Neural crest cell (in vitro differentiated cells): ENCODE measurements at regions not wholly inside any gene's neighbourhood (a gene's known extent, or its start where the extent isn't known, plus 50 kb on each side); places are given as distances from the start of the nearest gene placed in this dataset.

Source experiments
- DNase-seq: peaks from one replicate; pipeline ENCODE4 v3.0.0; 2021; ENCODE audit warnings: low read depth, mixed read lengths, low spot score
- H3K27ac Mint-ChIP-seq: one replicate; pipeline ENCODE4 v1.8.0; 2021; ENCODE audit warnings: mild to moderate bottlenecking, mixed read lengths; ENCODE audit not compliant: unreplicated experiment
- H3K27me3 Mint-ChIP-seq: 2 replicates; pipeline ENCODE4 v1.8.0; 2021; ENCODE audit warnings: low read depth, mild to moderate bottlenecking, mixed read lengths
- H3K36me3 Mint-ChIP-seq: 2 replicates; pipeline ENCODE4 v1.8.0; 2021; ENCODE audit warnings: low read depth, mild to moderate bottlenecking, mixed read lengths
- H3K4me1 Mint-ChIP-seq: 2 replicates; pipeline ENCODE4 v1.8.0; 2021; ENCODE audit warnings: mixed read lengths
- H3K4me3 Mint-ChIP-seq: one replicate; pipeline ENCODE4 v1.8.0; 2021; ENCODE audit warnings: mild to moderate bottlenecking, mixed read lengths
- H3K9me3 Mint-ChIP-seq: 2 replicates; pipeline ENCODE4 v1.8.0; 2021; ENCODE audit warnings: mixed read lengths
- TF ChIP-seq, protein P1 (sequence below): fragments of 200-600 bp; sonication (generic); conservative IDR thresholded peaks from 2 replicates; pipeline ENCODE4 v1.5.0; 2021; ENCODE audit warnings: antibody characterized with exemption, mild to moderate bottlenecking

DNA sequence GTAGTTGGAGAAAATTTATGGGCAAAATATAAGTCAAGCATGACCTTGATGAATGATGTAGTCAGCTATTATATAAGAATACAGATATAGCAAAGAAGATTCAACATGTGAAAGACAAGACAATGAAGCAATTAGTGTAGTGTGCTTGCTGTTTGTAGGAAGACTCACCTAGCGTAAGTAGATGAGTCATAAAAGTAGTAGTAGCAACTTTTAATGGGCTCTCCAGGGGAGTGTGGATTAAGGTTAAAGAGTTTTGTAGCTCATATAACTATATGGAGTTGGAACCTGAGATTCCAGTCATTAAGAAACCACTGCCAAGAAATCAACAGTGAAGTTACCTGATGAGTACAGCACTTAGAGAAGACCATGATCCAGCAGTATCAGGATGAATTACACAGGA, 444.7 kb upstream of the CNTN3 start:
- no peak overlapping the region for H3K4me3 Mint-ChIP-seq
- no peaks in the 10 kb centered on the region for H3K27me3 Mint-ChIP-seq
- H3K27ac Mint-ChIP-seq = no peak overlapping the region
- H3K4me1 Mint-ChIP-seq = no peaks in the 10 kb centered on the region
- peaks cover 9% of the 10 kb centered on the region for H3K9me3 Mint-ChIP-seq
- TF ChIP-seq, protein P1, sequence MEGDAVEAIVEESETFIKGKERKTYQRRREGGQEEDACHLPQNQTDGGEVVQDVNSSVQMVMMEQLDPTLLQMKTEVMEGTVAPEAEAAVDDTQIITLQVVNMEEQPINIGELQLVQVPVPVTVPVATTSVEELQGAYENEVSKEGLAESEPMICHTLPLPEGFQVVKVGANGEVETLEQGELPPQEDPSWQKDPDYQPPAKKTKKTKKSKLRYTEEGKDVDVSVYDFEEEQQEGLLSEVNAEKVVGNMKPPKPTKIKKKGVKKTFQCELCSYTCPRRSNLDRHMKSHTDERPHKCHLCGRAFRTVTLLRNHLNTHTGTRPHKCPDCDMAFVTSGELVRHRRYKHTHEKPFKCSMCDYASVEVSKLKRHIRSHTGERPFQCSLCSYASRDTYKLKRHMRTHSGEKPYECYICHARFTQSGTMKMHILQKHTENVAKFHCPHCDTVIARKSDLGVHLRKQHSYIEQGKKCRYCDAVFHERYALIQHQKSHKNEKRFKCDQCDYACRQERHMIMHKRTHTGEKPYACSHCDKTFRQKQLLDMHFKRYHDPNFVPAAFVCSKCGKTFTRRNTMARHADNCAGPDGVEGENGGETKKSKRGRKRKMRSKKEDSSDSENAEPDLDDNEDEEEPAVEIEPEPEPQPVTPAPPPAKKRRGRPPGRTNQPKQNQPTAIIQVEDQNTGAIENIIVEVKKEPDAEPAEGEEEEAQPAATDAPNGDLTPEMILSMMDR = no peak
- peaks cover 2% of the 10 kb centered on the region for H3K36me3 Mint-ChIP-seq
- DNase-seq = no peak

DNA sequence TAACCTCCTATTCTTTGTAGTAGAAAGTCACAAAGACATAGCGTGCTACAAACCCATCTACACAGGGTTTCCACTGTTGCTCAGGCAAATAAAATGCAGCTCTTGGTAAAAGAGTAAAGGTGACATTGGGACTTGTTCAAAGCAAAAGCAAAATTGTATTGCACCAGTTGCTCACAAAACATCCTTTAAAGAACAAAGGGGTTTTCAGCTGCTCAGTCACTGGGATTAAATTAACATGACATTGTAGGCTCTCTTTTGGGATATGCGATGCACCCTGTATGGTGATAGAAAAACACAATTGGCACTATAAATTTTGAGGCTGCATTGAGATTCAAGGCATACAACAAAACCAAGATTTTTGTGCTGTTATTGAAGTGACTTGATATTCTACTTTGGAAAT, 447.3 kb upstream of the CNTN3 start:
- DNase-seq = no peak
- Mint-ChIP-seq H3K27me3 (no peaks in the 10 kb centered on the region), H3K36me3 (peaks cover 8% of the 10 kb centered on the region), H3K27ac (no peak overlapping the region), H3K4me1 (no peaks in the 10 kb centered on the region), H3K9me3 (peaks cover 20% of the 10 kb centered on the region), H3K4me3 (no peak overlapping the region)
- TF ChIP-seq, protein P1 = no peak

DNA sequence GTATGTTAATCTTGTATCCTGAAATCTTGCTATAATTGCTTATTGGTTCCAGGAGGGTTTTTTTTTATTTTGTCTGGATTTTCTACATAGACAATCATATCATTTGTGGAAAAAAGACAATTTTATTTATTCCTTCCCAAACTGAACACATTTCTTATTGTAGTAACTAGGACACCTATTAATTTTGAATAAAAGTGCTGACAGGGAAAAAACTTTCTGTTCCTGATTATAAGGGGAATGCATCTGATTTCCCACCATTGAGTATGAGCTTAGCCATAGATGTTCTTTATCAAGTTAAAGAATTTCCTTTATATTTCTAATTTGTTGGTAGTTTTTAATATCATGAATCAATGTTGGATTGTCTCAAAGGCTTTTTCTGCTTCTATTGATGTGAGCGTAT, 460.7 kb upstream of the CNTN3 start:
- Mint-ChIP-seq H3K4me3 (no peak overlapping the region), H3K4me1 (no peaks in the 10 kb centered on the region), H3K27me3 (no peaks in the 10 kb centered on the region), H3K27ac (no peak overlapping the region), H3K36me3 (no peaks in the 10 kb centered on the region), H3K9me3 (no peaks in the 10 kb centered on the region)
- TF ChIP-seq, protein P1 = no peak
- no peak for DNase-seq

DNA sequence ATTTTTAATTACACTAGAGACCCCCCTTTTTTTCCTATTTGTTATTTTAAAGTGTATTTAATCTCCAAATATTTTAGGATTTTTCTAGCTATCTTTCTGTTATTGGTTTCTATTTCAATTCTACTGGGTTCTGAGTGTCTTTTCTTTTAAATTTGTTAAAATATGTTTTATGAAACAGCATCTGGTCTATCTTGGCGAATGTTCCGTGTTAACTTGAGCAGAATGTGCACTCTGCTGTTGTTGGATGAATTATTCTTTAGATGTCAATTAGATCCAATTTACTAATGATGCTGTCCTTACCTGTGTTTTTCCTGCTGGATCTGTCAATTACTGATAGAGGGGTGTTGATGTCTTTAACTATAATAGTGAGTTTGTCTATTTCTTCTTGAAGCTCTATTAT, 462.0 kb upstream of the CNTN3 start:
- Mint-ChIP-seq H3K27me3 (no peaks in the 10 kb centered on the region), H3K9me3 (no peaks in the 10 kb centered on the region), H3K36me3 (no peaks in the 10 kb centered on the region), H3K4me3 (no peak overlapping the region), H3K27ac (no peak overlapping the region), H3K4me1 (no peaks in the 10 kb centered on the region)
- TF ChIP-seq, protein P1 = no peak
- DNase-seq = no peak

DNA sequence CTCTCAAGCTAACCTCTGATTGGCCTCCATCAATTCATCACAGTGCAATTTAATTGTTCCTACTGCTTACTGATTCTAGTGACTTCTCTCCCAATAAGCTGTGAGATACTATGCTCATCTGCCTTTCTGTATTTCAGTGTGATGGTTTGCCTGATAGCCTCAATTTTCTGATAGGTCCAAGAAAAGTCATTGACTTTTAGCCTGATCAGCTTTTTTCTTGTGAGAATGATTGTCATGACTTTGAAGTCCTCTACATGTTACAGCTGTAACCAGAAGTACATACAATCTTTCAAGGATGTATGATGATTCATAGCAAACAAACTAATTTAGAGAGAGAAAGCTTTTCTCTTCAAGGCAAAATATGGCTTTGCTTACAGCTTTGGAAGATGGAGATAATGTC, 463.8 kb upstream of the CNTN3 start:
- no peak for DNase-seq
- no peaks in the 10 kb centered on the region for H3K9me3 Mint-ChIP-seq
- H3K4me1 Mint-ChIP-seq = no peaks in the 10 kb centered on the region
- H3K27me3 Mint-ChIP-seq = no peaks in the 10 kb centered on the region
- no peaks in the 10 kb centered on the region for H3K36me3 Mint-ChIP-seq
- no peak overlapping the region for H3K4me3 Mint-ChIP-seq
- H3K27ac Mint-ChIP-seq = no peak overlapping the region
- TF ChIP-seq, protein P1 = no peak

DNA sequence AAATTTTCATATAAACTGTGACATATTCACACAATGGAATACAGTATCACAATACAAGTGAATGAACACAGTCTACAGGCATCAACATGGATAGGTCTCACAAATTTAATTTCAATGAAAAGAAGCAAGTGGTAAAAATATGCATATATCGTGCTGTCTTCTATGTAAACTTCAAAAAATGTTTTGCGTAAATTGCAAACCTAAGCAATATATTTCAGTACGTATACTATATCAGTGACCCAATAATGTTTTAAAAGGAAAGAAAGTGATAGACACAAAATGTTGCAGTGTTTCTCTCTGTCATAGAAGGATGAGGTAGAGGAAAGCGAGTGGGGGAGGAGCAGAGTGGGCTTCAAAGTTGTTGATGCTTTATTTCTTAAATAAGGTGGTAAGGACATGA, 468.4 kb upstream of the CNTN3 start:
- Mint-ChIP-seq H3K4me3 (no peak overlapping the region), H3K4me1 (no peaks in the 10 kb centered on the region), H3K27me3 (no peaks in the 10 kb centered on the region), H3K9me3 (no peaks in the 10 kb centered on the region), H3K36me3 (no peaks in the 10 kb centered on the region), H3K27ac (no peak overlapping the region)
- DNase-seq = no peak
- TF ChIP-seq, protein P1 = no peak
